ENCODE measurements at regions not wholly inside any gene's neighbourhood (a gene's known extent, or its start where the extent isn't known, plus 50 kb on each side); places are given as distances from the start of the nearest gene placed in this dataset.
"Not testable (repeated sequence)": the region's sequence is repeated elsewhere in the genome, so short reads cannot be mapped to it uniquely, and the experiment has no call there.

- TF ChIP-seq, protein P1, sequence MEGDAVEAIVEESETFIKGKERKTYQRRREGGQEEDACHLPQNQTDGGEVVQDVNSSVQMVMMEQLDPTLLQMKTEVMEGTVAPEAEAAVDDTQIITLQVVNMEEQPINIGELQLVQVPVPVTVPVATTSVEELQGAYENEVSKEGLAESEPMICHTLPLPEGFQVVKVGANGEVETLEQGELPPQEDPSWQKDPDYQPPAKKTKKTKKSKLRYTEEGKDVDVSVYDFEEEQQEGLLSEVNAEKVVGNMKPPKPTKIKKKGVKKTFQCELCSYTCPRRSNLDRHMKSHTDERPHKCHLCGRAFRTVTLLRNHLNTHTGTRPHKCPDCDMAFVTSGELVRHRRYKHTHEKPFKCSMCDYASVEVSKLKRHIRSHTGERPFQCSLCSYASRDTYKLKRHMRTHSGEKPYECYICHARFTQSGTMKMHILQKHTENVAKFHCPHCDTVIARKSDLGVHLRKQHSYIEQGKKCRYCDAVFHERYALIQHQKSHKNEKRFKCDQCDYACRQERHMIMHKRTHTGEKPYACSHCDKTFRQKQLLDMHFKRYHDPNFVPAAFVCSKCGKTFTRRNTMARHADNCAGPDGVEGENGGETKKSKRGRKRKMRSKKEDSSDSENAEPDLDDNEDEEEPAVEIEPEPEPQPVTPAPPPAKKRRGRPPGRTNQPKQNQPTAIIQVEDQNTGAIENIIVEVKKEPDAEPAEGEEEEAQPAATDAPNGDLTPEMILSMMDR (IDR thresholded peaks at IDR 0.05), result no peak
- Histone ChIP-seq H3K9me3 (no peaks in the 10 kb centered on the region), H3K27me3 (no peaks in the 10 kb centered on the region), H3K27ac (no peak overlapping the region), H3K4me3 (no peak overlapping the region), H3K4me1 (no peaks in the 10 kb centered on the region), H3K36me3 (no peaks in the 10 kb centered on the region)
- intact Hi-C loops (cut with DNase I), result no loop called here
- no peak for DNase-seq (ENCODE audit: low spot score in 2 of 2)
Measured at GRCh38 chr7:79513261-79513660, 59.8 kb upstream of the MAGI2 start.

DNA sequence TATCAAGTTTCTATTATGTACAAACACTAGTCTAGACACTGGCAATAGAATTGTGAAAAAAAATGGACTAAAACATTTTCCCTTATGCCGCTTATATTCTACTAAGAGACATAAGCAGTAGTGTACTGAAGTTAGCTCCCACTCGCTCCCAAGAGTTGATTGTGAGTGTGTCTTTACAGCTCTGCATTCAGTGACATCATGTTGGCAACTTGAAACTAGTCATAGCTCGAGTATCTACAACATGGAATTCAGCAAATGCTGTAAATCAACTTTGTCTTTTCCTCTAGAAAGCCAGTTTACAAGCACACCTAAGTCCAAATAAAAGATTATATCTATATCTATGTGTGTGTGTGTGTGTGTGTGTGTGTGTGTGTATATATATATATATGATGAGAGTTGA, 58.8 kb upstream of the MAGI2 start:
- Histone ChIP-seq H3K9me3 (no peaks in the 10 kb centered on the region), H3K27ac (no peak overlapping the region), H3K36me3 (no peaks in the 10 kb centered on the region), H3K4me1 (no peaks in the 10 kb centered on the region), H3K4me3 (no peak overlapping the region), H3K27me3 (no peaks in the 10 kb centered on the region)
- no peak for DNase-seq (ENCODE audit: low spot score in 2 of 2)
- intact Hi-C loops (cut with DNase I), result no loop called here
- TF ChIP-seq, protein P1 (IDR thresholded peaks at IDR 0.05), result no peak

DNA sequence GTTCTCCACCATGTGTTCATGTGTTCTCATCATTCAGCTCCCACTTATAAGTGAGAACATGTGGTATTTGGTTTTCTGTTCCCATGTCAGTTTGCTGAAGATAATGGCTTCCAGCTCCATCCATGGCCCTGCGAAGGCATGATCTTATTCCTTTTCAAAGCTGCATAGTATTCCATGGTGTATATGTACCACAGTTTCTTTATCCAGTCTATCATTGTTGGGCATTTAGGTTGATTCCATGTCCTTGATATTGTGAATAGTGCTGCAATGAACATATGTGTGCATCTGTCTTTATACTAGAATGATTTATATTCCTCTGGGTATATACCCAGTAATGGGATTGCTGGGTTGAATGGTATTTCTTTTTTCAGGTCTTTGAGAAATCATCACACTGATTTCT, 57.6 kb upstream of the MAGI2 start:
- H3K4me1 ChIP-seq; H3K27me3 ChIP-seq; H3K9me3 ChIP-seq; H3K27ac ChIP-seq; H3K36me3 ChIP-seq; H3K4me3 ChIP-seq; intact Hi-C loops (cut with DNase I); DNase-seq (ENCODE audit: low spot score in 2 of 2): not testable (repeated sequence)

GRCh38 chr7:79507131-79507530, 53.7 kb upstream of the MAGI2 start:
- no peak overlapping the region for H3K27ac ChIP-seq
- TF ChIP-seq, protein P1 (IDR thresholded peaks at IDR 0.05), result no peak
- intact Hi-C loops (cut with DNase I), result no loop called here

GRCh38 chr7:79506481-79506880, 53.0 kb upstream of the MAGI2 start:
- Histone ChIP-seq H3K4me3 (no peak overlapping the region), H3K36me3 (no peaks in the 10 kb centered on the region), H3K27me3 (no peaks in the 10 kb centered on the region), H3K4me1 (no peaks in the 10 kb centered on the region), H3K27ac (no peak overlapping the region), H3K9me3 (no peaks in the 10 kb centered on the region)
- intact Hi-C loops (cut with DNase I), result no loop called here
- no peak for DNase-seq (ENCODE audit: low spot score in 2 of 2)
- TF ChIP-seq, protein P1 (IDR thresholded peaks at IDR 0.05), result no peak

More at GRCh38 chr7:79507131-79507530, 53.7 kb upstream of the MAGI2 start:
- Histone ChIP-seq H3K36me3 (no peaks in the 10 kb centered on the region), H3K4me1 (no peaks in the 10 kb centered on the region), H3K9me3 (no peaks in the 10 kb centered on the region), H3K27me3 (no peaks in the 10 kb centered on the region), H3K4me3 (no peak overlapping the region)
- DNase-seq (ENCODE audit: low spot score in 2 of 2), result no peak

GRCh38 chr7:79504607-79505389, 51.3 kb upstream of the MAGI2 start:
- intact Hi-C loops (cut with DNase I), result no loop called here
- Histone ChIP-seq H3K36me3 (no peaks in the 10 kb centered on the region), H3K9me3 (no peaks in the 10 kb centered on the region), H3K4me3 (no peak overlapping the region), H3K27ac (no peak overlapping the region), H3K27me3 (no peaks in the 10 kb centered on the region), H3K4me1 (no peaks in the 10 kb centered on the region)
- TF ChIP-seq, protein P1 (IDR thresholded peaks at IDR 0.05), result no peak
- DNase-seq (ENCODE audit: low spot score in 2 of 2), result no peak

Data from ascending aorta (tissue), 2 donors.